Caco-2 (cell line): ENCODE measurements at regions not wholly inside any gene's neighbourhood (a gene's known extent, or its start where the extent isn't known, plus 50 kb on each side); places are given as distances from the start of the nearest gene placed in this dataset.

Experiments used
- BruUV-seq: library from RNA; stranded (reverse); fragments of 400-500 nt; replicated peaks from 2 replicates; lab custom pipeline; 2021; lab: Mats Ljungman, UMichigan
- CTCF ChIA-PET: fragments of 300-600 bp; sonication (Branson Sonifier 250); formaldehyde crosslinking; loops from one replicate; lab custom pipeline; 2022; ENCODE audit warnings: antibody characterized with exemption; lab: Charles Lee
- POLR2A ChIA-PET: fragments of 300-600 bp; sonication (Branson Sonifier 250); formaldehyde crosslinking; loops from one replicate; lab custom pipeline; 2022; ENCODE audit warnings: antibody characterized with exemption; lab: Charles Lee
- DNase-seq, 2 experiments: peaks; one replicate each; pipeline versions ENCODE4 v3.0.0 to v3.0.0-alpha.2; 2020 to 2022
- H3K27me3 ChIP-seq: replicated peaks from 2 replicates; pipeline ENCODE4 v1.6.0; 2011; ENCODE audit warnings: low read length; ENCODE audit not compliant: control insufficient read depth, insufficient read depth
- H3K36me3 ChIP-seq: 2 replicates; pipeline ENCODE4 v1.5.1; 2011; ENCODE audit warnings: low read length; ENCODE audit not compliant: control insufficient read depth, insufficient read depth
- H3K4me1 ChIP-seq: fragments of 250-450 bp; sonication (Bioruptor Pico); 2 replicates; pipeline ENCODE4 v1.5.1; 2020; ENCODE audit warnings: mild to moderate bottlenecking
- H3K4me3 ChIP-seq: 2 replicates; pipeline ENCODE4 v1.5.1; 2011; ENCODE audit warnings: low read depth, mild to moderate bottlenecking, control low read depth, low read length
- H3K9me3 ChIP-seq: fragments of 250-450 bp; sonication (Bioruptor Pico); 2 replicates; pipeline ENCODE4 v1.5.1; 2020; ENCODE audit warnings: mild to moderate bottlenecking, moderate library complexity
- H3K27ac Mint-ChIP-seq: one replicate; pipeline ENCODE4 v1.8.0; 2022; ENCODE audit warnings: mixed read lengths; ENCODE audit not compliant: unreplicated experiment
- H3K27me3 Mint-ChIP-seq: one replicate; pipeline ENCODE4 v1.8.0; 2022; ENCODE audit warnings: mixed read lengths; ENCODE audit not compliant: insufficient read depth, unreplicated experiment
- H3K36me3 Mint-ChIP-seq: one replicate; pipeline ENCODE4 v1.8.0; 2022; ENCODE audit warnings: mild to moderate bottlenecking, mixed read lengths; ENCODE audit not compliant: insufficient read depth, unreplicated experiment
- H3K4me1 Mint-ChIP-seq: one replicate; pipeline ENCODE4 v1.8.0; 2022; ENCODE audit warnings: low read depth, mixed read lengths; ENCODE audit not compliant: unreplicated experiment
- H3K4me3 Mint-ChIP-seq: one replicate; pipeline ENCODE4 v1.8.0; 2022; ENCODE audit warnings: mild to moderate bottlenecking, moderate library complexity, mixed read lengths; ENCODE audit not compliant: unreplicated experiment
- H3K9me3 Mint-ChIP-seq: one replicate; pipeline ENCODE4 v1.8.0; 2022; ENCODE audit warnings: mixed read lengths; ENCODE audit not compliant: unreplicated experiment
- CTCF ChIP-seq, 2 experiments: fragments of 200-600 bp in 1 of 2; IDR thresholded peaks; 1 replicate in 1 of 2; 2 replicates in 1 of 2; pipeline versions ENCODE4 v1.5.1 to v1.8.0; 2011 to 2022; ENCODE audit warnings: antibody characterized with exemption in 1 of 2, control low read depth in 1 of 2, inconsistent platforms in 1 of 2, low read depth in 1 of 2, low read length in 1 of 2, mild to moderate bottlenecking in 1 of 2, moderate library complexity in 1 of 2; ENCODE audit not compliant: insufficient read depth in 1 of 2, severe bottlenecking in 1 of 2, unreplicated experiment in 1 of 2
- intact Hi-C: fragments of 100-400 bp; cut with micrococcal nuclease; formaldehyde crosslinking; loops from one replicate; pipeline ENCODE4 v1.10.0; 2022; ENCODE audit not compliant: unreplicated experiment

DNA sequence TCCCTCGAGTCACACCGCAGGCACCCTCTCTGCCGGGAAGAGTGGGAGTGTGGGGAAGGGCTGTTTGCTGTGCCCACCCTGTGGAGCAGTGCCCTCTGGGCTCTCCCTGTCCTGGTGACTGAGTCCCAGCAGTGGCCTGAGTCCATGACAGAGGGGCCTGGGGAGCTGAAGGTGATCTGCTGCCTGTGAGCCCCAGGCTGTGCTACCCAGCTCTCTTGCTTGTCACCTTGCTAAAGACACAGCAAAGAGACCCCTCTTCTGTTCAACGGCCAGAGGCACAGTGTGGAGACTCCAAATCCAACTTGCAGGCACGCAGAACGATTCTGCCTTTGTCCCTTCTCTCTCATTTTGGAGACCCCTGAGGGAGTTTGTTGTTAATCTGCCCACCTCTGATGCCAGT lies 232.6 kb downstream of the OPA1 start:
- peaks cover 20% of the 10 kb centered on the region for H3K9me3 Mint-ChIP-seq
- H3K4me1 ChIP-seq = peaks cover 44% of the 10 kb centered on the region
- H3K27me3 Mint-ChIP-seq = no peaks in the 10 kb centered on the region
- no peak overlapping the region for H3K4me3 ChIP-seq
- POLR2A ChIA-PET = no interaction called here
- DNase-seq = no peak
- H3K27ac Mint-ChIP-seq = peak overlapping the region; percentile 18
- no TSS peak for BruUV-seq
- no peaks in the 10 kb centered on the region for H3K27me3 ChIP-seq
- H3K36me3 Mint-ChIP-seq = peaks cover 5% of the 10 kb centered on the region
- no peak for TF ChIP-seq CTCF (IDR thresholded peaks at IDR 0.05; ENCODE audit: insufficient read depth in 1 of 2, low read depth in 1 of 2, low read length in 1 of 2, severe bottlenecking in 1 of 2, unreplicated experiment in 1 of 2)
- no peaks in the 10 kb centered on the region for H3K36me3 ChIP-seq
- intact Hi-C loops = no loop called here
- no peaks in the 10 kb centered on the region for H3K9me3 ChIP-seq
- H3K4me3 Mint-ChIP-seq = no peak overlapping the region
- CTCF ChIA-PET = no interaction called here
- H3K4me1 Mint-ChIP-seq = peaks cover 53% of the 10 kb centered on the region

DNA sequence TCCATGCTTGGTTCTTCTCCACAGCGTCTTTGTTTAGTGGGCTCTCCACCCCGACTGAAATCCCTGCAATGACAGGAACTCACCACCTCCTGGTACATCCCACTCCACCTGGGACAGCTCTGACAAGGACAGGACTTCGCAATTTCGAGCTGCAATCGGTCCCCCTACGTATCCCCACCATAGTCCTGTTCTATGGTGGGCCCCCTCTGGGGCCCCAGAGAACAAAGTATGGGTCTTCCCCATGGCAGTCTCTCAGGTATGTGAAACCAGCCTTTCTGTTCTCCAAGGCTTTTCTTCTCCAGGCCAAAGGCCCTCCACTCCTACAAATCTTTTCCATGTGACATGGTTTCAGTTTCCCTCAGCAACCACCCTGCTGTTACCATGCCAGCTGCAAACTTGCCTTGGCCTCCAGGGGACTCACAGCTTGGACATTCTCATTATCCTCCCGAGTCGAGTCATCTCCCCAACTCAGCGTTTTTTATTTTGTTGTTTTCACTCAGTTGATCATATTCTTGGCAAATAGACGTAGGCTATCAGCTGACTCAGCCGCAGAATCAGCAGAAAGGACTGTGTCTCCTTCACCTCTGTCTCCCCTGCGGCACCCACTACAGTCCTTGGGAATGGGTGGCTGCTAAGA lies 233.3 kb downstream of the OPA1 start:
- peak in 1 of 2 experiments; percentile 14 for TF ChIP-seq CTCF (IDR thresholded peaks at IDR 0.05; ENCODE audit: insufficient read depth in 1 of 2, low read depth in 1 of 2, low read length in 1 of 2, severe bottlenecking in 1 of 2, unreplicated experiment in 1 of 2)
- POLR2A ChIA-PET = interaction anchor here (0.5 to 0.6 kb wide), 2 partner anchors 89 to 309 kb away, joined by 3 read pairs; no protein-coding TSS in a partner anchor
- Mint-ChIP-seq H3K9me3 (peaks cover 20% of the 10 kb centered on the region), H3K27me3 (no peaks in the 10 kb centered on the region), H3K27ac (peak overlapping the region; percentile 77), H3K4me3 (no peak overlapping the region), H3K36me3 (peaks cover 5% of the 10 kb centered on the region), H3K4me1 (peaks cover 53% of the 10 kb centered on the region)
- intact Hi-C loops = no loop called here
- CTCF ChIA-PET = no interaction called here
- H3K9me3 ChIP-seq = no peaks in the 10 kb centered on the region
- no peaks in the 10 kb centered on the region for H3K36me3 ChIP-seq
- no TSS peak for BruUV-seq
- DNase-seq = no peak
- H3K4me3 ChIP-seq = no peak overlapping the region
- H3K4me1 ChIP-seq = peaks cover 44% of the 10 kb centered on the region
- H3K27me3 ChIP-seq = no peaks in the 10 kb centered on the region

GRCh38 chr3:193827040-193827669 lies 234.1 kb downstream of the OPA1 start:
- ChIA-PET POLR2A (no interaction called here), CTCF (no interaction called here)
- peaks cover 53% of the 10 kb centered on the region for H3K4me1 Mint-ChIP-seq

More at GRCh38 chr3:193827040-193827669, 234.1 kb downstream of the OPA1 start:
- peaks cover 20% of the 10 kb centered on the region for H3K9me3 Mint-ChIP-seq
- peaks cover 8% of the 10 kb centered on the region for H3K36me3 Mint-ChIP-seq
- no peaks in the 10 kb centered on the region for H3K36me3 ChIP-seq
- no peak overlapping the region for H3K4me3 Mint-ChIP-seq
- no peaks in the 10 kb centered on the region for H3K27me3 Mint-ChIP-seq
- no TSS peak for BruUV-seq
- H3K27ac Mint-ChIP-seq = no peak overlapping the region
- H3K4me1 ChIP-seq = peaks cover 44% of the 10 kb centered on the region
- intact Hi-C loops = no loop called here
- no peak for DNase-seq
- H3K27me3 ChIP-seq = no peaks in the 10 kb centered on the region
- TF ChIP-seq CTCF (IDR thresholded peaks at IDR 0.05; ENCODE audit: insufficient read depth in 1 of 2, low read depth in 1 of 2, low read length in 1 of 2, severe bottlenecking in 1 of 2, unreplicated experiment in 1 of 2) = no peak
- no peak overlapping the region for H3K4me3 ChIP-seq
- H3K9me3 ChIP-seq = no peaks in the 10 kb centered on the region
